GM18508 (cell line): ENCODE measurements at regions not wholly inside any gene's neighbourhood (a gene's known extent, or its start where the extent isn't known, plus 50 kb on each side); places are given as distances from the start of the nearest gene placed in this dataset.

ENCODE experiments used
- ATAC-seq: cut with Tn5 transposase; IDR thresholded peaks from one replicate; pipeline ENCODE4 v1.9.1; 2021; ENCODE audit warnings: moderate number of reproducible peaks; ENCODE audit not compliant: insufficient read depth, unreplicated experiment

GRCh38 chr3:40973141-40973540 lies 226.2 kb upstream of the CTNNB1 start:
- ATAC-seq, result no peak

GRCh38 chr3:40975711-40976121 lies 223.6 kb upstream of the CTNNB1 start:
- no peak for ATAC-seq

- no peak for ATAC-seq
These were observed 223.1 kb upstream of the CTNNB1 start for GRCh38 chr3:40976241-40976640.

GRCh38 chr3:40978442-40978841 lies 220.9 kb upstream of the CTNNB1 start:
- no peak for ATAC-seq

GRCh38 chr3:40979962-40980361 lies 219.3 kb upstream of the CTNNB1 start:
- no peak for ATAC-seq

- ATAC-seq, result no peak
These were observed 218.8 kb upstream of the CTNNB1 start for GRCh38 chr3:40980467-40980866.

GRCh38 chr3:40985195-40985594 lies 214.1 kb upstream of the CTNNB1 start:
- ATAC-seq, result no peak

GRCh38 chr3:40988468-40988867 lies 210.8 kb upstream of the CTNNB1 start:
- ATAC-seq, result no peak

GRCh38 chr3:40989141-40990061 lies 209.9 kb upstream of the CTNNB1 start:
- ATAC-seq, result no peak

- ATAC-seq, result no peak
These were observed 209.2 kb upstream of the CTNNB1 start for GRCh38 chr3:40990062-40990456.

GRCh38 chr3:40992023-40992422 lies 207.3 kb upstream of the CTNNB1 start:
- no peak for ATAC-seq

GRCh38 chr3:40994611-40995010 lies 204.7 kb upstream of the CTNNB1 start:
- ATAC-seq, result no peak

- no peak for ATAC-seq
These were observed 204.0 kb upstream of the CTNNB1 start for GRCh38 chr3:40995271-40995670.

GRCh38 chr3:40996382-40996781 lies 202.9 kb upstream of the CTNNB1 start:
- no peak for ATAC-seq

GRCh38 chr3:40996827-40997710 lies 202.2 kb upstream of the CTNNB1 start:
- no peak for ATAC-seq

- no peak for ATAC-seq
These were observed 201.4 kb upstream of the CTNNB1 start for GRCh38 chr3:40997711-40998519.

GRCh38 chr3:40999682-41000081 lies 199.6 kb upstream of the CTNNB1 start:
- ATAC-seq, result no peak

- ATAC-seq, result no peak
These were observed 198.8 kb upstream of the CTNNB1 start for GRCh38 chr3:41000471-41000870.

GRCh38 chr3:41001556-41001955 lies 197.7 kb upstream of the CTNNB1 start:
- ATAC-seq, result no peak

GRCh38 chr3:41002104-41002503 lies 197.2 kb upstream of the CTNNB1 start:
- no peak for ATAC-seq
